GM18868 (cell line): ENCODE measurements at regions not wholly inside any gene's neighbourhood (a gene's known extent, or its start where the extent isn't known, plus 50 kb on each side); places are given as distances from the start of the nearest gene placed in this dataset.

Experiments used
- ATAC-seq: cut with Tn5 transposase; IDR thresholded peaks from one replicate; pipeline ENCODE4 v1.9.1; 2021; ENCODE audit warnings: mild to moderate bottlenecking, moderate library complexity; ENCODE audit not compliant: unreplicated experiment

GRCh38 chr3:177721864-177722785, 524.8 kb upstream of the TBL1XR1 start:
- no peak for ATAC-seq

DNA sequence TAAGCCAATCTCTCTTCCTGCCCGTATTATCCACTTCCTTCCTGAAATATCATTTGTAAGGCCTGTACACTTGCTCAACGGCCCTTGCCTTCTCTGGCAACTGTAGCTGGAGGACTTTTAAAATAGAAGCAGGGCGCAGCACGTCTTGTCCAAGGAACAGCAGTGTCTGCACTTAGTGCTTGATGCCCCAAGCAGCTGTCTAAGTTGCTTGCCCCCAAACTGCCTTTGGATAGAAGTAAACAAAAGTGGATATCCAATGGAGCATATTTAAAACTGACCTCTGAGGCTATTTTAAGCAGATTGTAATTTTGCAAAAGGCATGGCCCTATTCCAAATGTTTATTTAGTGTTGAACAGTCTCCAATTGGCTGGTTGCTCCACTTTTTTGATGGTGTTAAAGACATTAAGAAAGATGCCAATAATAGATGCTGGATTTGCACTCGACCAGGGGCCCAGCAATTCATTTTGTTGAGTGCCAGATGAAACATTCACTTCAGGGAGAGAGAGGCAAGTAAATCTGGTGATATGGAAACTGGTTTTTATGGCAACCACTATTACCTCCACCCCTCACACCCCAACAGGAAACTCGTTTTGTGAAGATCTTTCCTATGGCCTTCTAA, 526.8 kb upstream of the TBL1XR1 start:
- no peak for ATAC-seq

GRCh38 chr3:177725165-177725564, 527.9 kb upstream of the TBL1XR1 start:
- no peak for ATAC-seq

GRCh38 chr3:177726807-177727206, 529.5 kb upstream of the TBL1XR1 start:
- no peak for ATAC-seq

DNA sequence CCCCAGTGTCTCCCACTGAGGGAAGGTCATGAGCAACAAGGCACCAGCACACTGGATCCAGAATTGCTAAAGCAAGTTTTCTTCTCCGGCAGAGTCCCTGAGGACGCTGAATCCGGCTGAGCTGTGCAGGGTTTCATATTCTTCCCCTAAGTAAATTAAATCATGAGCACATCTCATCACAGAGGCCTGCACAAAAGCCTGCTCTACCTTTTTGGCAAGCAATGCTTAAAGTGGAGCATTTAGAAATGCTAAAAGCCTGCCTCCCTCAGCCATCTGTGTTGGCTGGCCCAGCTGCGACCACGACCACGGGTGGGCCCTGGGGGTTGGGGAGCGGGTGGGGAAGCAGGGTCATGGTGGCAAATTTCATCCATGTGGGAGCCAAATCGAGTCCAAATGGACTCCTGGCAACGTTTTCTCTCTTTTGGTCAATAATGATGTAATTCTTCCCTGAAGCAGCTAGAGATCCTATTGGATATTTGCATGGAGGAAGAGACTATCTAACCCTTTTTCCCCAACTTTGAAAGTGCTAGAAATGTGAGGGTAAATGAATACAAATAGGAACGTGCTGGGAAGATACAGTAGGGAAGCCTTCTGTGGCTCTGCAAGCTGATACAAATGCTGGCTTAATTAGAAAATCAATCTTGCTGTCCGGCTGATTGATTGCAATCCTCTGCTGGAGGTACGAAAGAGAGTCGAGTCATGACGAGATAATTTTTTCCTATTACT, 532.8 kb upstream of the TBL1XR1 start:
- ATAC-seq = no peak

DNA sequence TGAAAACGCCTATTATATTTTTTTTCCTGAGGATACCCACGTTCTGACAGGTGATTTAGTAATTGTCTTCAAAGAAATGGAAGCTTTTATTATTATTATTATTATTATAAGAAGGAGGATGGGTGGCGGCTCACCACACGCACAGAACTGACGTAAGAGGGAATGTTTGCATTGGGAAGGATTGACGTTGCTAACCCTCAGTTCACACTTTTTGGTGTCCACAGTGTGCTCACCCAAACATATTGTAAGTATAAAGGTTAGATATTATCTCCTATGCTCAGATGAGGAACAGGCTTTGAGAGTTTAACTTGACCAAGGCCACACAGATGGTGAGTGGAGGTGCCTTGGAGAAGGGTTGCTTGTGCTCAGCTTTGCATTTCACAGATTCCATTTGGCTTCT, 533.5 kb upstream of the TBL1XR1 start:
- ATAC-seq = no peak

GRCh38 chr3:177731644-177732268, 534.5 kb upstream of the TBL1XR1 start:
- ATAC-seq = no peak

DNA sequence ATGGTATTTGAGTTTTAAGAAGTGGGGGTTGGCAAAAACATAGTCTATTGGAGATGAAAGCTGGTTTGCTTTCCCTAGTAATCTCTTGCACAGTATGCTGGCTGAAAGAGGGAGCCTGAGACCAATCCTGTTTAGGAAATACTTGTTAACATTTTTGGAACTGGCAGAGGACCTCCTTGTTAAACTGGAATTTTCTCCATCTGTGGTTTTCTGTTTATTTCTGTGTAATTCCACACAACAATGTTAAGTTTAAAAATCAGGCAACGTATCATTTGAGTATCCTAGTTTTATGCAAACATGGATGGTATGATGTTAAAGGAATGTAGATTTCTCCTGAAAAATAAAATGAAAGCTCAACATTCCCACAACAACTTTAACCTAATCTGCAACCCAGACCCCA, 536.0 kb upstream of the TBL1XR1 start:
- no peak for ATAC-seq

- ATAC-seq = no peak
These were observed 536.7 kb upstream of the TBL1XR1 start for GRCh38 chr3:177733936-177734335.

GRCh38 chr3:177735431-177735830, 538.1 kb upstream of the TBL1XR1 start:
- no peak for ATAC-seq

DNA sequence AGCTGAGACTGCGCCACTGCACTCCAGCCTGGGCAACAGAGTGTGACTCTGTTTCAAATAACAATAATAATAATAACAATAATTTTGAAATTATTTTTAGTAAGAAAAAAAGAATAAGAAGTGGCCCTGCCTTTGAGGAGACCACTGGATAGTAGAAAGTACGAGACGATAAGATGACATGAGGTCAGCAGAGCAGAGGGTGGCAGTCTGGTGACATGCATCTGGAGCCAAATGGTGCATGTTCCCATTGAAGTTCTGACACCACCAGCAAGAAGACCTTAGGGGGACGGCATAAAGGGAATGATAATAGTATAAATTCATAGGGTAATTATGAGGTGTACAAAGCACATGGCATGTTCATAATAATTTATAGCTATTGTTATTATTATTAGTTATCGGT, 542.2 kb upstream of the TBL1XR1 start:
- no peak for ATAC-seq

- ATAC-seq = no peak
These were observed 543.0 kb upstream of the TBL1XR1 start for GRCh38 chr3:177740254-177740653.

- peak; percentile 94 for ATAC-seq
These were observed 545.0 kb upstream of the TBL1XR1 start for GRCh38 chr3:177742273-177742672.

GRCh38 chr3:177743173-177743890, 546.0 kb upstream of the TBL1XR1 start:
- no peak for ATAC-seq

DNA sequence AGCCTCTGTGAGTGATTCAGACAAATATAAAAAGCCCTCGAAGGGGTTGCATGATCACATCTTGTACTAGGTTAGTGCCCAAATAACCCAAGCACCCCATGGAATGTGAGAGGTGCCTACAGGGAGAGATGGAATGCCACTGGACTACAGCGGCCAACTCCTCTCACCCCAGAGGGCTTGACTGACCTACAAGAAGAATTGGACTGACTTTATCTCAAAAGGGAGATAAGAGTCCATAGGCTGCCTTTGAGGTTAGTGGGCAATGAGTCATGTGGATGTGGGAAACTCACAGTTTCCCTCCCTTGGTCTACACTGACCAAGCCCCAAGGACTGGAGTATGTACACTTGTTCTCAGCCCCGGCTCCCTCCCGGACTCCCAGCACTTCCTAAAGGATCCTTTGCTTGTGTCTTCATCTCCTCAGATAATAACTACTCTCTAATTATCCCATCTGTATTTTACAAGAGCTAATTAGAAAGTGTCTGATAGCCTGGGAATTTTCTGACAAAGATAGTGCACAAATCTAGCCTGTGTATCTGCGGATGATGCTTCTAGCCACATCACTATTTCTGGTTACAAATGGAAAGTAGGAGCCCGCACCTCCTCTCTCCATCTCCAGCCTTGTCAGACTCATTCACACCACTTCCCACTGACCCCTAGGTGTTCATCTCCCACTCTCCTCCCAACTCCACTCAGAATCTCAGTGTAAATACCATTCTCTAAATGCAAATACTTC, 547.8 kb upstream of the TBL1XR1 start:
- no peak for ATAC-seq

- ATAC-seq = no peak
These were observed 548.3 kb upstream of the TBL1XR1 start for GRCh38 chr3:177745607-177746005.

DNA sequence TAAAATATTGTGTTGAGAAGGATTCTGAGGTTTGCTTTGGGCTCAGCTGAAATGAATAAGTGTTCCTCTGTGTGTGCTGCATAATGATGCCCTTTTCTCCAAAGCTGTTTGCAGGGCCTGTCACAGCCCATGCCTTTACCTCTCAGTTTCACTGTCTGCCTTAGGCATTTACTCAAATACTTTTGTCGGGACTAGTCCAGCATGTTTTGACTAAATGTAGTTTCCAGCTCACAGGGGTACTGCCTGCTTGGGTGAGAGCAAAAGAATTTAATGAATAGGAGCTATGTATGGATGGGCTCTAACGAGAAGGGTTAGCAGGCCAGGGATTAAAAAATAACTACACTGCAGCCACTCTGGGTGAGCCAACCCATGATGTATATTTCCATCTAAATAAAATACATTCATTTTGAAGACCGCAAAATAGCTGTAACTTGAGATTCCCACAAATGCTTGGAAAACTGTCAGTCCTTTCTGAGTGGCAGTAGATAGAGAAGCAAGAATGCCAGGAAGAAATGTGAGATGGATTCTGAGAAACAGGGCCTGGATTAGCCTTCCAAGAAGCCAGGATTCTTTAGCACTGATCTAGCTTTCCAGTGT, 549.2 kb upstream of the TBL1XR1 start:
- no peak for ATAC-seq

DNA sequence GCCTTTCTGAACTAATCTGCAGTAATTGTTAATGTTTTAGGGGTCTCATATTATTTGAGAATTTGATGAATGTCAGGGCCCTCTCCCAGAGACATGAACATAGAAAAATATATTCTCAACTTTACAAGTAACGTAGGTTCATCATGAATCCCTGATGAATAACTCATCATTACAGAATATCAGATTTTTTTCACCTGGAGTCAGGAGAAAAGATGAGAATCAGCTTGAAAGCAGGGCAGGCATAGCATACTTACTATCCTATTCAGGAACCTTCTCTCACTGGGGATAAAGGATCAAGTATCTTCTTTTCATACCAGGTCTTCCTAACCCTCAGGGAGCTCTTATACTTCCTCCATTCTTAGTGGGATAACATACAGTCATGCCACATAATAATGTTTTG, 552.6 kb upstream of the TBL1XR1 start:
- no peak for ATAC-seq

DNA sequence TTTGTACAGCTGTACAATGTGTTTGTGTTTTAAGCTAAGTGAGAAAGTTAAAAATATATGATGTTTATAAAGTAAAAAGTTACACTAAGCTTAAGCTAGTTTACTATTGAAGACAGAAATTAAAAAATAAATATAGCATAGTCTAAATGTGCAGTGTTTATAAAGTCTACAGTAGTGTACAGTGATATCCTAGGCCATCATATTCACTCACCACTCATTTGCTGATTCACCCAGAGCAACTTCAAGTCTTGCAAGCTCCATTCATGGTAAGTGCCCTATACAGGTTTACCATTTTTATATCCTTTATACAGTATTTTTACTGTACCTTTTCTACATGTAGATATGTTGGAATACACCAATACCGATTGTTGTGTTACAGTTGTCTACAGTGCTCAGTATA, 553.2 kb upstream of the TBL1XR1 start:
- ATAC-seq = no peak

GRCh38 chr3:177751770-177752169, 554.5 kb upstream of the TBL1XR1 start:
- no peak for ATAC-seq
